Sigmoid colon (tissue), 6 donors: ENCODE measurements at regions not wholly inside any gene's neighbourhood (a gene's known extent, or its start where the extent isn't known, plus 50 kb on each side); places are given as distances from the start of the nearest gene placed in this dataset.
A peak's percentile ranks its signal among the peaks of the same experiment; 100 is the strongest.

ENCODE experiments used
- DNase-seq: peaks from one replicate; pipeline ENCODE4 v3.0.0-alpha.2; 2019
- H3K27ac ChIP-seq, 4 donors: fragments of 200-600 bp; sonication (generic); one replicate each; pipeline ENCODE4 v1.5.1; 2016 to 2019; ENCODE audit warnings: mild to moderate bottlenecking in 1 of 4
- H3K27me3 ChIP-seq, 3 donors: fragments of 200-600 bp; sonication (generic); one replicate each; pipeline ENCODE4 v1.5.1; 2019; ENCODE audit warnings: mild to moderate bottlenecking in 1 of 3
- H3K36me3 ChIP-seq, 4 donors: fragments of 200-600 bp; sonication (generic); one replicate each; pipeline ENCODE4 v1.5.1; 2016 to 2019
- H3K4me1 ChIP-seq, 4 donors: fragments of 200-600 bp; sonication (generic); one replicate each; pipeline ENCODE4 v1.5.1; 2017 to 2019
- H3K4me3 ChIP-seq, 4 donors: fragments of 200-600 bp; sonication (generic); one replicate each; pipeline ENCODE4 v1.5.1; 2017 to 2019; ENCODE audit warnings: mild to moderate bottlenecking in 2 of 4, moderate library complexity in 1 of 4
- H3K9me3 ChIP-seq, 4 donors: fragments of 200-600 bp in 3 of 4; sonication (generic) in 3 of 4; one replicate each; pipeline versions ENCODE4 v1.5.1 to v1.6.1; 2013 to 2019
- CTCF ChIP-seq, 4 experiments: fragments of 450-650 bp in 3 of 4; fragments of 200-600 bp in 1 of 4; IDR thresholded peaks; one replicate each; pipeline ENCODE4 v1.5.1; 2016 to 2019; ENCODE audit warnings: antibody characterized with exemption in 4 of 4, mild to moderate bottlenecking in 3 of 4, moderate library complexity in 2 of 4
- EP300 ChIP-seq, 4 donors: sonication (generic); formaldehyde crosslinking; IDR thresholded peaks; one replicate each; pipeline ENCODE4 v1.6.1; 2017; ENCODE audit warnings: antibody characterized with exemption in 4 of 4
- POLR2A ChIP-seq, 2 donors: fragments of 450-650 bp; IDR thresholded peaks; one replicate each; pipeline ENCODE4 v1.6.1; 2016; ENCODE audit warnings: antibody characterized with exemption in 2 of 2, mild to moderate bottlenecking in 2 of 2, moderate library complexity in 2 of 2
- POLR2AphosphoS5 ChIP-seq, 4 donors: sonication (generic); formaldehyde crosslinking; IDR thresholded peaks; one replicate each; pipeline ENCODE4 v1.6.1; 2017; ENCODE audit warnings: antibody characterized with exemption in 4 of 4
- WGBS, 2 donors: extraction: QIAGEN DNeasy Blood & Tissue Kit; methylation state at CpG; one replicate each; pipeline ENCODE4 v1.1.7; 2013; 5-methylcytosine and 5-hydroxymethylcytosine counted together
- intact Hi-C: fragments of 100-400 bp; cut with DNase I; formaldehyde crosslinking; loops from one replicate; pipeline ENCODE4 v1.15.1; 2023
- donor health status: healthy with polysubstance abuse.
- donor health status: healthy.

- intact Hi-C loops, result no loop called here
These were observed 381.6 kb downstream of the DUSP6 start for GRCh38 chr12:88970740-88971139.

GRCh38 chr12:88969127-88969526 lies 383.2 kb downstream of the DUSP6 start:
- WGBS, 2 donors, result 95% methylated on average over 5 of the region's 5 CpGs
- intact Hi-C loops, result no loop called here

More at GRCh38 chr12:88970740-88971139, 381.6 kb downstream of the DUSP6 start:
- 0 to 73% methylated on average over 1 of the region's 1 CpG for WGBS, 2 donors
- Histone ChIP-seq H3K27ac (no peak overlapping the region), H3K27me3 (no peaks in the 10 kb centered on the region), H3K4me1 (no peaks in the 10 kb centered on the region), H3K36me3 (no peaks in the 10 kb centered on the region), H3K4me3 (no peak overlapping the region), H3K9me3 (no peaks in the 10 kb centered on the region)
- no peak for DNase-seq
- TF ChIP-seq POLR2AphosphoS5 (IDR thresholded peaks at IDR 0.05) (no peak), EP300 (IDR thresholded peaks at IDR 0.05) (no peak), CTCF (IDR thresholded peaks at IDR 0.05) (no peak), POLR2A (IDR thresholded peaks at IDR 0.05) (no peak)

GRCh38 chr12:88960213-88960878 lies 380.1 kb upstream of the KITLG start:
- H3K27ac ChIP-seq, result peak overlapping the region in 1 of 4 donors; percentile 56
- DNase-seq, result no peak
- H3K4me3 ChIP-seq, result no peak overlapping the region
- intact Hi-C loops, result no loop called here
- no peaks in the 10 kb centered on the region for H3K9me3 ChIP-seq
- no peaks in the 10 kb centered on the region for H3K27me3 ChIP-seq
- WGBS, 2 donors, result 83 to 92% methylated on average over 2 of the region's 2 CpGs
- H3K36me3 ChIP-seq, result no peaks in the 10 kb centered on the region
- peaks cover 0 to 12% (median 5%) of the 10 kb centered on the region in 4 donors for H3K4me1 ChIP-seq
- no peak for TF ChIP-seq POLR2A (IDR thresholded peaks at IDR 0.05)
- peak; percentile 14 to 47 (median 20) for TF ChIP-seq POLR2AphosphoS5 (IDR thresholded peaks at IDR 0.05)

More at GRCh38 chr12:88969127-88969526, 383.2 kb downstream of the DUSP6 start:
- no peak for DNase-seq
- TF ChIP-seq POLR2A (IDR thresholded peaks at IDR 0.05) (no peak), POLR2AphosphoS5 (IDR thresholded peaks at IDR 0.05) (no peak), CTCF (IDR thresholded peaks at IDR 0.05) (no peak), EP300 (IDR thresholded peaks at IDR 0.05) (no peak)
- Histone ChIP-seq H3K4me3 (no peak overlapping the region), H3K27ac (no peak overlapping the region), H3K36me3 (no peaks in the 10 kb centered on the region), H3K4me1 (no peaks in the 10 kb centered on the region), H3K9me3 (no peaks in the 10 kb centered on the region), H3K27me3 (no peaks in the 10 kb centered on the region)

- Histone ChIP-seq H3K4me3 (no peak overlapping the region), H3K9me3 (no peaks in the 10 kb centered on the region), H3K27me3 (no peaks in the 10 kb centered on the region), H3K27ac (no peak overlapping the region), H3K4me1 (peaks cover 0 to 12% (median 5%) of the 10 kb centered on the region in 4 donors), H3K36me3 (no peaks in the 10 kb centered on the region)
- intact Hi-C loops, result no loop called here
- TF ChIP-seq CTCF (IDR thresholded peaks at IDR 0.05), result no peak
- no peak for TF ChIP-seq POLR2AphosphoS5 (IDR thresholded peaks at IDR 0.05)
- DNase-seq, result no peak
These were observed 378.7 kb upstream of the KITLG start for GRCh38 chr12:88958946-88959345.

GRCh38 chr12:88958153-88958552 lies 377.9 kb upstream of the KITLG start:
- H3K4me3 ChIP-seq, result no peak overlapping the region
- DNase-seq, result no peak
- H3K27ac ChIP-seq, result no peak overlapping the region
- H3K9me3 ChIP-seq, result no peaks in the 10 kb centered on the region
- intact Hi-C loops, result no loop called here
- H3K4me1 ChIP-seq, result peaks cover 0 to 12% (median 5%) of the 10 kb centered on the region in 4 donors
- no peaks in the 10 kb centered on the region for H3K27me3 ChIP-seq
- TF ChIP-seq POLR2AphosphoS5 (IDR thresholded peaks at IDR 0.05), result no peak
- no peak for TF ChIP-seq POLR2A (IDR thresholded peaks at IDR 0.05)
- TF ChIP-seq EP300 (IDR thresholded peaks at IDR 0.05), result no peak
- TF ChIP-seq CTCF (IDR thresholded peaks at IDR 0.05), result no peak
- no peaks in the 10 kb centered on the region for H3K36me3 ChIP-seq
